WTC11 (cell line): ENCODE measurements at regions not wholly inside any gene's neighbourhood (a gene's known extent, or its start where the extent isn't known, plus 50 kb on each side); places are given as distances from the start of the nearest gene placed in this dataset.

Source experiments
- ATAC-seq: fragments of 200-7000 bp; cut with Tn5 transposase; 2 replicates; pipeline ENCODE4 v1.10.0; 2021; ENCODE audit warnings: mild to moderate bottlenecking, moderate library complexity
- CTCF ChIA-PET: fragments of 300-600 bp; sonication (Branson Sonifier 250); formaldehyde crosslinking; loops from one replicate; lab custom pipeline; 2021; ENCODE audit warnings: antibody characterized with exemption; lab: Charles Lee
- POLR2A ChIA-PET: fragments of 350-600 bp; sonication (Branson Sonifier 250); formaldehyde crosslinking; loops from one replicate; lab custom pipeline; 2021; ENCODE audit warnings: antibody characterized with exemption; lab: Charles Lee
- DNase-seq: peaks from one replicate; pipeline ENCODE4 v3.0.0; 2021; ENCODE audit warnings: low spot score
- H3K27ac Mint-ChIP-seq: 2 replicates; pipeline ENCODE4 v1.8.0; 2021; ENCODE audit warnings: mixed read lengths
- H3K27me3 Mint-ChIP-seq: 2 replicates; pipeline ENCODE4 v1.8.0; 2021; ENCODE audit warnings: low read depth, mild to moderate bottlenecking, moderate library complexity, mixed read lengths
- H3K36me3 Mint-ChIP-seq: 2 replicates; pipeline ENCODE4 v1.8.0; 2021; ENCODE audit warnings: mixed read lengths
- H3K4me1 Mint-ChIP-seq: 2 replicates; pipeline ENCODE4 v1.8.0; 2022; ENCODE audit warnings: mixed read lengths
- H3K4me3 Mint-ChIP-seq: 2 replicates; pipeline ENCODE4 v1.8.0; 2021; ENCODE audit warnings: mild to moderate bottlenecking, moderate library complexity, mixed read lengths
- H3K9me3 Mint-ChIP-seq: 2 replicates; pipeline ENCODE4 v1.8.0; 2021; ENCODE audit warnings: mixed read lengths
- AFF4 ChIP-seq: sonication (generic); formaldehyde crosslinking; IDR thresholded peaks from 2 replicates; pipeline ENCODE4 v1.8.1; 2023; ENCODE audit warnings: mild to moderate bottlenecking, missing genetic modification reagents, borderline replicate concordance
- AR ChIP-seq: fragments of 250-450 bp; sonication (Bioruptor Pico); IDR thresholded peaks from 2 replicates; pipeline ENCODE4 v1.9.0; 2021; ENCODE audit warnings: mild to moderate bottlenecking
- EMX1 ChIP-seq: fragments of 250-450 bp; sonication (Bioruptor Pico); IDR thresholded peaks from 2 replicates; pipeline ENCODE4 v1.8.0; 2021; ENCODE audit warnings: mild to moderate bottlenecking
- FOXP4 ChIP-seq: sonication (generic); formaldehyde crosslinking; IDR thresholded peaks from 2 replicates; pipeline ENCODE4 v1.8.0; 2022; ENCODE audit warnings: mild to moderate bottlenecking, missing genetic modification reagents
- GABPB1 ChIP-seq: sonication (generic); formaldehyde crosslinking; IDR thresholded peaks from 2 replicates; pipeline ENCODE4 v1.8.1; 2023; ENCODE audit warnings: mild to moderate bottlenecking, missing genetic modification reagents
- HMGXB4 ChIP-seq: sonication (generic); formaldehyde crosslinking; IDR thresholded peaks from 2 replicates; pipeline ENCODE4 v1.8.1; 2023; ENCODE audit warnings: mild to moderate bottlenecking, moderate library complexity, missing genetic modification reagents
- PRDM15 ChIP-seq: sonication (generic); formaldehyde crosslinking; IDR thresholded peaks from 2 replicates; pipeline ENCODE4 v1.8.0; 2022; ENCODE audit warnings: missing genetic modification reagents
- USF2 ChIP-seq: sonication (generic); formaldehyde crosslinking; IDR thresholded peaks from 2 replicates; pipeline ENCODE4 v1.8.1; 2023; ENCODE audit warnings: mild to moderate bottlenecking, missing genetic modification reagents, moderate library complexity
- TF ChIP-seq, protein P1 (sequence below): sonication (generic); formaldehyde crosslinking; IDR thresholded peaks from 2 replicates; pipeline ENCODE4 v1.8.0; 2022; ENCODE audit warnings: mild to moderate bottlenecking, missing genetic modification reagents
- TF ChIP-seq, protein P2 (sequence below): fragments of 250-450 bp; sonication (Bioruptor Pico); IDR thresholded peaks from 2 replicates; pipeline ENCODE4 v1.9.0; 2021; ENCODE audit warnings: moderate library complexity, mild to moderate bottlenecking, inconsistent platforms, borderline replicate concordance

GRCh38 chr10:113290137-113290536, 262.7 kb upstream of the HABP2 start:
- H3K36me3 Mint-ChIP-seq = no peaks in the 10 kb centered on the region
- ATAC-seq (no peak), DNase-seq (no peak)
- no peaks in the 10 kb centered on the region for H3K27me3 Mint-ChIP-seq
- H3K4me3 Mint-ChIP-seq = no peak overlapping the region
- ChIA-PET POLR2A (no interaction called here), CTCF (no interaction called here)
- H3K9me3 Mint-ChIP-seq = no peaks in the 10 kb centered on the region
- TF ChIP-seq, protein P1, sequence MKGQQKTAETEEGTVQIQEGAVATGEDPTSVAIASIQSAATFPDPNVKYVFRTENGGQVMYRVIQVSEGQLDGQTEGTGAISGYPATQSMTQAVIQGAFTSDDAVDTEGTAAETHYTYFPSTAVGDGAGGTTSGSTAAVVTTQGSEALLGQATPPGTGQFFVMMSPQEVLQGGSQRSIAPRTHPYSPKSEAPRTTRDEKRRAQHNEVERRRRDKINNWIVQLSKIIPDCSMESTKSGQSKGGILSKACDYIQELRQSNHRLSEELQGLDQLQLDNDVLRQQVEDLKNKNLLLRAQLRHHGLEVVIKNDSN (CRISPR knock-in tag) = no peak
- TF ChIP-seq USF2 (no peak), PRDM15 (CRISPR knock-in tag) (no peak), HMGXB4 (CRISPR knock-in tag) (no peak), FOXP4 (CRISPR knock-in tag) (no peak), AR (CRISPR knock-in tag) (no peak), EMX1 (CRISPR knock-in tag) (no peak), GABPB1 (no peak), AFF4 (no peak)
- TF ChIP-seq, protein P2, sequence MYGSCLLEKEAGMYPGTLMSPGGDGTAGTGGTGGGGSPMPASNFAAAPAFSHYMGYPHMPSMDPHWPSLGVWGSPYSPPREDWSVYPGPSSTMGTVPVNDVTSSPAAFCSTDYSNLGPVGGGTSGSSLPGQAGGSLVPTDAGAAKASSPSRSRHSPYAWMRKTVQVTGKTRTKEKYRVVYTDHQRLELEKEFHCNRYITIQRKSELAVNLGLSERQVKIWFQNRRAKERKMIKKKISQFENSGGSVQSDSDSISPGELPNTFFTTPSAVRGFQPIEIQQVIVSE (CRISPR knock-in tag) = no peak
- H3K4me1 Mint-ChIP-seq = no peaks in the 10 kb centered on the region
- no peak overlapping the region for H3K27ac Mint-ChIP-seq
